DMS79 (cell line): ENCODE measurements at regions not wholly inside any gene's neighbourhood (a gene's known extent, or its start where the extent isn't known, plus 50 kb on each side); places are given as distances from the start of the nearest gene placed in this dataset.
"Not testable (repeated sequence)": the region's sequence is repeated elsewhere in the genome, so short reads cannot be mapped to it uniquely, and the experiment has no call there.

Experiments
- DNase-seq: peaks from one replicate; lab custom pipeline; 2025; lab: John Stamatoyannopoulos, UW

DNA sequence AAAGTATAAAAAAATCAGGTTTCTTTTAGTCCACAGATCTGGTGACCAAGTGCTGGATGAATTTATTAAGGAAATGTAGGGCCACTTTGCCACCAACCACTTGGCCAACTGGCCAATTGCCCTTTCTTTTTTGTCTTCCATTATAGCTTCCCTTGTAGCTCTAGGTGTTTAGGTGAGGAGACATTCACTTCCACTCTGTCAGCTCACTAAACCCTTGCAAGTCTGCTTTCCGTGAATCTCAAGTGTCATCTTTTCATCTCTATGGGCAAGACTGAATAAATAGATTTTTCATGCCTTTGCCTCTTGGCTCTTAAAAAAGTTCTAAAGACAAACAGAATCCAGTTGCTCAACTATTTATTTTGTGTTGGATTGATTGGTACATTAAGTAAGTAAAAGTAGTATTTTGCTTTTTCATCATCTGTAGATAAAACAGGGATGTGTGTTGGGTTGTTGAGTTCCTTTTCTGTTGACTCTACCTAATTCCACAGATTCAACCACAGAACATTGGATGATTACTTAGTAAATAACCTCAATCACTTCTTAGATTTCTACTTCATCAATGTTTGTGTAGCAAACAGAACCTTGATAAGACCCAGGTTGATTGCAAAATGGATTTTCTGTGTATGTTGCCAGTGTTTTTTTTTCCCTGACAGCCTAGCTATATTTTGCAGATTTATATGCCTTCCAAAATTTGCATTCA is 68.1 kb upstream of the GRXCR1 start:
- DNase-seq = no peak

DNA sequence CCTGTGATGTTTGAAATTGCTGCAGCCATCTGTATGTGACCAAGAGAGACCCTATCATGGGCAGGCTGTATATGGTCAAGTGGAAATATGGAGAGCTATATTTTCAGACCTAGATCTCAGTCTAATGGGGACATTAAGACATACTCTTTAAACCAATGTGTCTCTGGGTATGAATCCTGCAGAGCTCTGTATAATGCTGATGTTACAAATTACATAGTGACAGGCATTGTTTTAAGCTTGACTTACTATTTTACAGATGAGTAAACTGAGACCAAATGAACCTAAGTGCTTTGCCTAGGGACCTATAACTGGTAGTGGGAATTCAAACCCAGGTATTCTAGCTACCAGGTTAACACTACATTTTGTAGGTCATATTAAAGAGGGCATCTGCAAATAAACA is 71.3 kb upstream of the GRXCR1 start:
- no peak for DNase-seq

DNA sequence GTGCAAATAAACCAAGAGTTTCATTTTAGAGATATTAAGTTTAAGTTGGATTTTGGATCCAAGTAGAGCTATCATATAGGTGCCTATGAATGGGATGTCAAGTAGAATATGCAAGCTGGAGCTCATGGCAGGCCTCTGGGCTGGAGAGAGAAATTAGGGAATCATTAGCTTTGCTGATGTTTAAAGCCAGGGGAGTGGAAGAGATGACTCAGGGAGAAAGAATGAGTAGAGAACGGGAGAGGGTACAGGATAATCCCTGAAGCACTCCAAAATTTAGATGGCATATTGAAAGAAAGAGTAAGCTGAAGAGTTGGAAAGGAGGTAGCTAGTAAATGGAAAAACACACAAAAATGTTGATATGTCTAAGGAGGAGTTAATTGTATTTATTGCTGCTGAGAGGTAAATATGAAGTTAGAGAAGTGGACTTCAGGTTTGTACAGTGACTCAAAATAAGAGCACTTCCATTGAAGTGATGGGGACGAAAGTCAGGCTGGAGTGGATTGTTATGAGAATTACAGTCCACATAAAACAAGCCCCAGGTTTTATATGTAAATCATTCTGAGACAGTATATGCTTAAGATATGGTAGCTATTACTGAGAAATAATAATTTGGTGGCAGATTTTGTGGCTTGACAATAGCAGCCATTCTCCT is 72.5 kb upstream of the GRXCR1 start:
- no peak for DNase-seq

DNA sequence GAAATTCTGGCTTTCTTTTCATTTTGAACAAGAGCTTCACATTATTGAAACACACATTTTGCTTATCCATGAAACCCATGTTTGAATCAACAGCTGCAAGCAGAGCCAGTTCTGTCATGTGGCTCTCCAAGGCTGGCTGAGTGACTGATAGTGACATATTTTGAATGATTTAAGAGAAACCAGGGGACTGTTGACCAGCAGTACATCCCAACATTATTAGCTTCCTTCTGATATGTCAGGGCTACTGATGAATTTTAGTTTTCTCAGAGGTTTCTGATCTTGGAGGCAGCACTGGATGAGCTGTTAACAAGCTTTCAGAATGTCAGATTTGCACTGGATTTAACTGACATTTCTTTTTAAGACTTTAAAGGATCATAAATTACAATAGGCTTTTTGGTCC is 74.6 kb upstream of the GRXCR1 start:
- DNase-seq = no peak

DNA sequence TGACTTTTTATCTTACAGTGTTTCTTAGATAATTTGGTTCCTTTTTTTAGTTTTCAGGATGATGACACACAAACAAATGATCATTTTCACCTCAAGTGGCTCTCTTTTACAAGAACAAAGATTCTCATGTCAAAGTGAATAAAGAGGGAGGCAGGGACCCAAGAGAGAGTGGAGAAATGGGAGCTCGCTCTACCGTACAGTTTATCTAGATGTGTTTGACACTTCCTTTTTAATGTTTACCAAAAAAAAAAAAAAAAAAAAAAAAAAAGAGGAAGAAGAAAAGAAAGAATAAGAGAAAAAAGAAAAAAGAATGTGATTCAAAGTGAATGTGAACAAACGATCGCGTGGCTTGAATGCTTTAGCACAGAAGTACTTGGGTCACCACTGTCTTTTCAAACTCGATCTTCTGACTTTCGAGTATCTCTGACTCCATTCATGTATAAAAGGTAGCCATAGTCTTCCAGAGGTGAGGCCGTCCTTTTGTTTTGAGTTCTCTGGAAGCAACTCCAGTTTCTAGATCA is 75.6 kb upstream of the GRXCR1 start:
- no peak for DNase-seq

DNA sequence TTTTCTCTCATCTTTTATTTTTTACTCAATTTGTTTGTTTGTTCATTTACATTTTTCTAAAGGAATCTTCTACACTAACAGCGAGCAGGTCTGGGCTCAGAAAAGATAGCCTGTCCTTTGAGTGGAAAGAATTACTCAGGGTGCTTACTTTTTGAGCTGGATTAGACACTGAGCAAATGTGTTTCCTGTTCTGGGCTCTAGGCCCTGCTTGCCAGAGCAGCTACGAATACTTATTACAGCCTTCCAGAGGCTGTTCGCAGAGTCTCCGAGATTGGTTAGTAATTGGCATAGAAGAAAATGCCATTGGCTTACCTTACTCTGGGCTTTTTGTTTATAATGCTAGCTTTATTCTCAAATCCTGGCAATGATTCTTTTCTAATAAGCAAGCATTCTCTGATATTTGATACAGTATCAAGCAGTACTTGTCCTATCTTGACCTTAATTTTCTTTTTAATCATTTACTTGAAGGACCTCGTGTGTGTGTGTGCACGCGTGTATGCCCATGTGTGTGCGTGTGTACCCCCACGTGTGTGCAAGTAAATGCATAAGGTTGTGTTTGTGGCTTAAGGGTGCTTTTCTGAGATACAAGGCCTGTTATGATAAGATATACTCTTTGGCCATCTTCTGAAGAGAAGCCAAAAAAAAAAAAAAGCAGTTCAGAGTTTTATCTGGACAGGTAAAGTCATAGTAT is 76.2 kb upstream of the GRXCR1 start:
- no peak for DNase-seq

DNA sequence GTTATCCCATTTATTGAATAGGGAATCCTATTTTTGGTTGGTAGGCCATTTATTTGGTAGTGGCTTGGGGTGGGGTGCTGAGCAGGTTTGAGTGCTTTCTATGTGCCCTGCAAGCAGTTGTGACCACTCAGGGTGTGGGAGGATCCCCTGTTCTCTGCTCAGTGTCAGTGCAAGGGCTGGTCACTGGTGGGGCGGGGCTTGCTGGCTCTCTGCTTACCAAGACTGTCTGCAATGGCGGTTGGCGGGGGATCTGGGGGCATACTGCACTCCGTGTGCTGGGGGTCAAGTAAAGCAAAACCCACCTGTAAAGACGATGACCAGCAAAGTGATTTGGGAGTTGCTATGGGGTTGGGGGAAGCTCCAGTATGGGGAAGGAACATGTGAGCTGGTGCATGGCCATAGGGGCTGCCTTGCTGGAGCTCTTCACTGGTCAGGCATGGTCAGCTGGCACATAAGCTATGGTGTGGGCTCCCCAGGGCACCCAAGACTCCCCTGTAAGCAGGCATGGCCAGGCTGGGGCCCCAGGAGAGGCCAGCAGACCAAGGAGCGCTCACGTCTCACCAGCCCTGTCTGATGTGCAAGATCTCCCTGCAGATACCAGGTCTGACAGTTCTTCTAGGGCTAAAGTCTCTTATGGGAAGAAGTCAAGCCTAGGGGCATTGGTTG is 83.0 kb upstream of the GRXCR1 start:
- DNase-seq = no peak

GRCh38 chr4:42806303-42806835 is 86.1 kb upstream of the GRXCR1 start:
- DNase-seq = no peak

- no peak for DNase-seq
These were observed 103.4 kb upstream of the GRXCR1 start for GRCh38 chr4:42789041-42789567.

DNA sequence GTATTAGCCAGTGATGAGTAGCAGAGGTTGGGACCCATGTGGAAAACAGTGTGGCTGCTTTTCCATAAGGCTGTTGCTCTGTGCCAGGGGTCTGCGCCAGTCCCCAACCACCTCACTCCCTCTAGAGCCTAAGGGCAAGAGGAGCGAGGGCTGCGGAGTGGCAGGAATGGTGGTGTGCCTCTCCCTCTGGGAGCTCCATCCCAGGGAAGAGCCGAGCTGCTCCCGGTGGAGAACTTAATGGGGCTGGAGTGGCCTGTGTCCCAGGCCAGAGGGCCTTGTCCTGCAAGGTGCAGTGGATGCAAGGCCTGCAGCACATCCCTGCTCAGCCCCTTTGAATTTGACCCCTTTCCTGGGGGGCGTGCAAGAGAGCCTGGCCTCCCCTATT is 105.4 kb upstream of the GRXCR1 start:
- no peak for DNase-seq

GRCh38 chr4:42786350-42787078 is 106.0 kb upstream of the GRXCR1 start:
- DNase-seq = peak; percentile 13

DNA sequence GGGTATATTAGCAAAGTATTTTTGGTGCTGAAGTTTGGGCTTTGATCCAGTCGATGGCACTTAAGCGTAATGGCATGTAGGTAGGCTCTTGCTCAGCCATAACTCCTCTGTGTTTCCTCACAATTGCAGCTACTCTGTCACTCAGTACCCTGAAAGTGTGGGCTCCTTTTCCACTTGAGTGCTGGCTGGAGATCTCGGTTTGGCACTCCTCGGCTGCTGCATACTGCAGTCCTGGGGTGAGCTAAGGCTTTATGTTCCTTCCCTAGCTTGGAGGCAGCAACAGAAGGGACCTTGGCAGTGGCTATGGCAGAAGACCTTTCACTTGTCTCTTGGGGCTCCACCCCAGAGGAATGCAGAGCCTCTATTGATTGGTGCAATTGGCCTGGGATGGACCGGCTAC is 106.7 kb upstream of the GRXCR1 start:
- no peak for DNase-seq

- DNase-seq = no peak
These were observed 111.2 kb upstream of the GRXCR1 start for GRCh38 chr4:42781315-42781714.

GRCh38 chr4:42778349-42778748 is 114.2 kb upstream of the GRXCR1 start:
- no peak for DNase-seq

DNA sequence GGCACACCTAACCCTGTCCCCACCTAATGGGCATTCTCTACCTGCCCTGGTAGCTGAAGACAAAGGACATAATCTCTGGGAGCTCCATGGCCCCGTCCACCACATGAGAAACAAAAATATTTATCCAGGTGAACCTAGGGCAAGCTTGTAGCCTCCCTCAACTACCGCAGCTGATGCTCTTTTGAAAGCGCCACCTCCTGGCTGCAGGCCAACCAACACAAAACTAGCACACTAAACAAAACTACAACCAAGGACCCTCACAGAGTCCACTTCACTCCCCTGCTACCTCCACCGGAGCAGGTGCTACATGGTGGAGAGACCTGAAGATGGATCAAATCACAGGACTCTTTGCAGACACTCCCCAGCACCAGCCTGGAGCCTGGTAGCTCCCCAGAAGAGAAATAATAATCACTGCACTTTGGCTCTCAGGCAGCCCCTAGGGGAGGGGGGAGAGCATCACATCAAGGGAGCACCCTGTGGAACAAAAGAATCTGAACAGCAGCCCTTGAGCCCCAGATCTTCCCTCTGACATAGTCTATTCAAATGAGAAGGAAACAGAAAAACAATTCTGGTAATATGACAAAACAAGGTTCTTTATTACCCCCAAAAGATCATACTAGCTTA is 111.3 kb upstream of the ATP8A1 start:
- DNase-seq = no peak

- DNase-seq = no peak
These were observed 110.8 kb upstream of the ATP8A1 start for GRCh38 chr4:42767669-42768068.

GRCh38 chr4:42761804-42762203 is 104.9 kb upstream of the ATP8A1 start:
- no peak for DNase-seq

DNA sequence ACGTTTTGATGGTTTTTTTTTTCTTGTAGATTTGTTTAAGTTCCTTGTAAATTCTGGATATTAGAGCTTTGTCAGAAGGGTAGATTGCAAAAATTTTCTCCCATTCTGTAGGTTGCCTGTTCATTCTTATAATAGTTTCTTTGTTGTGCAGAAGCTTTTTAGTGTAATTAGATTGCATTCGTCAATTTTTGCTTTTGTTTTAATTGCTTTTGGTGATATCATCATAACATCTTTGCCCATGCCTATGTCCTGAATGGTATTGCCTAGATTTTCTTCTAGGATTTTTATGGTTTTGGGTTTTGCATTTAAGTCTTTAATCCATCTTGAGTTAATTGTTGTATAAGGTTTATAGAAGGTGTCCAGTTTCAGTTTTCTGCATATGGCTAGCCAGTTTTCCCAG is 98.1 kb upstream of the ATP8A1 start:
- DNase-seq = not testable (repeated sequence)

DNA sequence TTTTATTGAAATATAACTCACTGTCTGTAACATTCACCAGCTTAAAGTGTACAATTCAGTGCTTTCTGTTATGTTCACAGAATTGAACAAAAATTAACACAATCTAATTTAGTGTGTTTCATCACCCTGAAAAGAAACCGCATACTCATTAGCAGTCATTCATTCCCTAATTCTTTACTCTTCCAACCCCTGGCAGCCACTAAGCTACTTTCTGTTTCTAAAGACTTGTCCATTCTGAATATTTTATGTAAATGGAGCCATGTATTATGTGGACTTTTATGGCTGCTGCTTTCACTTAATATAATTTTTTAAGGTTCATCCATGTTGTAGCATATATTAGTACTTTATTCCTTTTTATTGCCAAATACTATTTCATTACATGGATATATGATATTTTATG is 94.7 kb upstream of the ATP8A1 start:
- no peak for DNase-seq

GRCh38 chr4:42750856-42751255 is 94.0 kb upstream of the ATP8A1 start:
- no peak for DNase-seq

GRCh38 chr4:42750091-42750490 is 93.2 kb upstream of the ATP8A1 start:
- DNase-seq = no peak
